Aorta (tissue), 5 donors: ENCODE measurements at regions not wholly inside any gene's neighbourhood (a gene's known extent, or its start where the extent isn't known, plus 50 kb on each side); places are given as distances from the start of the nearest gene placed in this dataset.

Experiments used
- ATAC-seq: fragments of 200-7000 bp; cut with Tn5 transposase; one replicate; pipeline ENCODE4 v1.9.1; 2022; ENCODE audit warnings: moderate library complexity; ENCODE audit not compliant: low FRiP score
- DNase-seq, 2 donors: peaks; one replicate each; pipeline ENCODE4 v3.0.0-alpha.2; 2020
- H3K27ac ChIP-seq, 2 donors: one replicate each; pipeline ENCODE4 v1.5.1; 2013; ENCODE audit warnings: low read length in 2 of 2, mild to moderate bottlenecking in 2 of 2, moderate library complexity in 2 of 2, control low read depth in 1 of 2, inconsistent platforms in 1 of 2, low read depth in 1 of 2
- H3K27me3 ChIP-seq, 2 donors: one replicate each; pipeline ENCODE4 v1.6.1; 2013; ENCODE audit warnings: control low read depth in 1 of 2, low read length in 1 of 2, mild to moderate bottlenecking in 1 of 2, moderate library complexity in 1 of 2; ENCODE audit not compliant: insufficient read depth in 2 of 2, control insufficient read depth in 1 of 2
- H3K36me3 ChIP-seq, 2 donors: one replicate each; pipeline ENCODE4 v1.6.1; 2013; ENCODE audit warnings: control low read depth in 1 of 2, low read length in 1 of 2, mild to moderate bottlenecking in 1 of 2; ENCODE audit not compliant: insufficient read depth in 2 of 2, control insufficient read depth in 1 of 2
- H3K4me1 ChIP-seq, 2 donors: one replicate each; pipeline ENCODE4 v1.6.1; 2013; ENCODE audit warnings: low read length in 2 of 2, control low read depth in 1 of 2, mild to moderate bottlenecking in 1 of 2, moderate library complexity in 1 of 2; ENCODE audit not compliant: insufficient read depth in 2 of 2, control insufficient read depth in 1 of 2
- H3K4me3 ChIP-seq, 2 donors: one replicate each; pipeline ENCODE4 v1.5.1; 2013; ENCODE audit warnings: low read length in 2 of 2, control low read depth in 1 of 2, mild to moderate bottlenecking in 1 of 2
- H3K9me3 ChIP-seq: one replicate; pipeline ENCODE4 v1.6.1; 2013; ENCODE audit warnings: mild to moderate bottlenecking, low read length; ENCODE audit not compliant: control insufficient read depth
- WGBS, 2 donors: extraction: QIAGEN DNeasy Blood & Tissue Kit; methylation state at CpG; one replicate each; pipeline ENCODE4 v1.1.7; 2013; 5-methylcytosine and 5-hydroxymethylcytosine counted together
- intact Hi-C, 2 donors: fragments of 100-400 bp; cut with DNase I; formaldehyde crosslinking; loops; one replicate each; pipeline versions ENCODE4 v1.14.2 to v1.15.0; 2022
- donor health status: healthy with polysubstance abuse.
- donor health status: Bipolar disorder and iron deficiency.
- donor health status: DM: no; HTN: no; CAD: no.
- donor health status: DM: no; HTN: no; CAD: no.
- donor health status: DM: yes; HTN: yes; CAD: no.

GRCh38 chr4:36915717-36916116 lies 328.8 kb upstream of the NWD2 start:
- Histone ChIP-seq H3K27me3 (no peaks in the 10 kb centered on the region), H3K4me3 (no peak overlapping the region), H3K9me3 (no peaks in the 10 kb centered on the region), H3K27ac (no peak overlapping the region), H3K4me1 (no peaks in the 10 kb centered on the region), H3K36me3 (no peaks in the 10 kb centered on the region)
- DNase-seq (no peak), ATAC-seq (no peak)
- 37 to 47% methylated on average over 2 of the region's 2 CpGs for WGBS, 2 donors
- intact Hi-C loops = no loop called here

GRCh38 chr4:36917413-36917812 lies 327.1 kb upstream of the NWD2 start:
- Histone ChIP-seq H3K27me3 (no peaks in the 10 kb centered on the region), H3K27ac (no peak overlapping the region), H3K9me3 (no peaks in the 10 kb centered on the region), H3K4me3 (no peak overlapping the region), H3K36me3 (no peaks in the 10 kb centered on the region), H3K4me1 (no peaks in the 10 kb centered on the region)
- intact Hi-C loops = no loop called here
- 79 to 81% methylated on average over 6 of the region's 6 CpGs for WGBS, 2 donors
- DNase-seq (no peak), ATAC-seq (no peak)

GRCh38 chr4:36919721-36920120 lies 324.8 kb upstream of the NWD2 start:
- H3K4me3 ChIP-seq = no peak overlapping the region
- H3K27ac ChIP-seq = no peak overlapping the region
- no peaks in the 10 kb centered on the region for H3K36me3 ChIP-seq
- H3K27me3 ChIP-seq = no peaks in the 10 kb centered on the region
- no peaks in the 10 kb centered on the region for H3K9me3 ChIP-seq
- intact Hi-C loops = no loop called here
- 96% methylated on average over 2 of the region's 2 CpGs for WGBS, 2 donors
- no peaks in the 10 kb centered on the region for H3K4me1 ChIP-seq
- no peak for DNase-seq
- ATAC-seq = no peak

GRCh38 chr4:36921476-36922216 lies 322.9 kb upstream of the NWD2 start:
- ATAC-seq (no peak), DNase-seq (no peak)
- Histone ChIP-seq H3K36me3 (no peaks in the 10 kb centered on the region), H3K9me3 (no peaks in the 10 kb centered on the region), H3K4me1 (no peaks in the 10 kb centered on the region), H3K27ac (no peak overlapping the region), H3K27me3 (no peaks in the 10 kb centered on the region), H3K4me3 (no peak overlapping the region)
- intact Hi-C loops = no loop called here

- H3K9me3 ChIP-seq = no peaks in the 10 kb centered on the region
- WGBS, 2 donors = 69 to 75% methylated on average over 1 of the region's 1 CpG
- no peak overlapping the region for H3K4me3 ChIP-seq
- intact Hi-C loops = no loop called here
- no peak for ATAC-seq
- H3K4me1 ChIP-seq = no peaks in the 10 kb centered on the region
- no peaks in the 10 kb centered on the region for H3K36me3 ChIP-seq
- no peaks in the 10 kb centered on the region for H3K27me3 ChIP-seq
- DNase-seq = no peak
- no peak overlapping the region for H3K27ac ChIP-seq
Measured at GRCh38 chr4:36930562-36931111, 313.9 kb upstream of the NWD2 start.

- no peaks in the 10 kb centered on the region for H3K27me3 ChIP-seq
- WGBS, 2 donors = 75 to 82% methylated on average over 2 of the region's 2 CpGs
- H3K9me3 ChIP-seq = no peaks in the 10 kb centered on the region
- H3K4me3 ChIP-seq = no peak overlapping the region
- H3K27ac ChIP-seq = no peak overlapping the region
- DNase-seq (no peak), ATAC-seq (no peak)
- intact Hi-C loops = no loop called here
- H3K36me3 ChIP-seq = no peaks in the 10 kb centered on the region
- H3K4me1 ChIP-seq = no peaks in the 10 kb centered on the region
Measured at GRCh38 chr4:36944232-36944631, 300.3 kb upstream of the NWD2 start.

DNA sequence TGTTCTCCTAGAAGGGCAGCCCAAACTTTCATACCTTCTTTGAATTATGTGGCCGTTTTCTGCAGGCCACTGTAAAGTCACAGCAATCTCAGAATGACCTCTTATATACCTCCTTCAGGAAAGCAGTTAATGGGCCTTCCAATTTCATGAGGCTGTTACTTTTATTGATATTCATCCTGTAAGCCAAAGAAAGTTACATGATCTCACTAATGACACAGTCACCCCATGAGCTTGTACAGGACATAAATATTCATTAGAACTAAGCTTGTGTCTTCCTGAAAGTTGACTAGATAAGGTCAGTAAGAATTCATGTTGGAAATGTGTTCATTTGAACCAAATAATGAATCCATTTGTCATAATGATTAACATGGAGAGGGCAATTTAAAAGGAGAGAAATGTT lies 283.1 kb upstream of the NWD2 start:
- ATAC-seq = no peak
- H3K27me3 ChIP-seq = no peaks in the 10 kb centered on the region
- intact Hi-C loops = no loop called here
- no peak overlapping the region for H3K4me3 ChIP-seq
- 36 to 54% methylated on average over 1 of the region's 1 CpG for WGBS, 2 donors
- H3K9me3 ChIP-seq = no peaks in the 10 kb centered on the region
- DNase-seq = no peak
- H3K4me1 ChIP-seq = peaks cover 0 to 2% of the 10 kb centered on the region in 2 donors
- no peak overlapping the region for H3K27ac ChIP-seq
- no peaks in the 10 kb centered on the region for H3K36me3 ChIP-seq

DNA sequence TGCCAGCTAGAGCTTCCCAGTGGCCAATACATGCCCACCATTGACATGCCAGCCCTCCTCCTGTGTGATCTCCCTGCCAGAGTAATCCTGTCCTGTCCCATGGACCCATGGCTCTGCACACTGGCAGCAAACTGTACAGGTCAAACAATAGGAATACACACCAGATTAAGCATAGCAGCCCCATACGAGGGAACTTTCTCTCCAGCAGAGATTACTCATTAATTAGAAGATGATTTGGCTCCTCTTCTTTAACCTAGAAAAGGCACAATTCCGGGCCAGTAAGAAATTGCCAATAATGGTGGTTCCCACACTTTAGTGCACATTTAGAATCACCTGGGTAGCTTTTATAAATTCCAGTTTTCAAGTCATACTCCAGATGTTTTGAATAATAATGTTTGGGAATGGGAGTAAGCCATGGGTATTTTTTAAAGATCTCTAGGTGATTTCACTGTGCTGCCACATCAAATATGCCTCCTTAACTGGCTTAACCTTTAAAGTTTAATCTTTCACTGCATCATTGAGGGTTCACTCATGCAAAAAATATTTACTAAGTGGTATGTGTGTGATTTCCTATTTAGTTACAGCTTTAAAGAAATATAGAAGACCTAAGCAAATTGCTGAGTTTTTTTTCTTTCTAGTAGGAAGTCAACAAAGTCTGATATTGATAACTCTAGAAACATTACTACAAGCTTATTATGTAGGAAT lies 277.6 kb upstream of the NWD2 start:
- Histone ChIP-seq H3K27ac (no peak overlapping the region), H3K27me3 (no peaks in the 10 kb centered on the region), H3K9me3 (no peaks in the 10 kb centered on the region), H3K36me3 (no peaks in the 10 kb centered on the region), H3K4me3 (no peak overlapping the region), H3K4me1 (peaks cover 0 to 2% of the 10 kb centered on the region in 2 donors)
- 77 to 81% methylated on average over 2 of the region's 2 CpGs for WGBS, 2 donors
- ATAC-seq (no peak), DNase-seq (no peak)
- intact Hi-C loops = no loop called here

DNA sequence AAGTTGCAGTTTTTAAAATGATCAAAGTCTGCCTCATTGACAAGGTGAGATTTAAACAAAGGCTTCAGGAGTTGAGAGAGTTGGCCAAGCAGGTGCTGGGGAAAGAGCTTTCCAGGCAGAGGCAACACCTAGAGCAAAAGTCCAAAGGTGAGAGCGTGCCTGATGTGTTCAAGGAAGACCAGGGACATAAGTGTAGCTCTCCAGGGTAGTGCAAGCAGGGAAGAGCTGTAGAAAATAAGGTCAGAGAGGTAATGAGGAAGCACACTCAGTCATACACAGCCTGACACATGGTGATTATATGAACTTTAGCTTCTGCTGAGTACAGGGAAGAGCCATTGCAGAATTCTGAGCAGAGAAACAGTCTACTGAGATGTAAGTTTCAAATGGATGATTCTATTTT lies 265.0 kb upstream of the NWD2 start:
- DNase-seq (no peak), ATAC-seq (peak; percentile 52)
- intact Hi-C loops = no loop called here
- H3K9me3 ChIP-seq = no peaks in the 10 kb centered on the region
- no peaks in the 10 kb centered on the region for H3K4me1 ChIP-seq
- no peaks in the 10 kb centered on the region for H3K27me3 ChIP-seq
- no peak overlapping the region for H3K4me3 ChIP-seq
- WGBS, 2 donors = 57 to 81% methylated on average over 1 of the region's 1 CpG
- H3K36me3 ChIP-seq = no peaks in the 10 kb centered on the region
- H3K27ac ChIP-seq = no peak overlapping the region
